ENCODE measurements at regions not wholly inside any gene's neighbourhood (a gene's known extent, or its start where the extent isn't known, plus 50 kb on each side); places are given as distances from the start of the nearest gene placed in this dataset.

- H3K4me3 ChIP-seq (ENCODE audit: low read depth, low read length, poor library complexity, severe bottlenecking): no peak overlapping the region
- no peaks in the 10 kb centered on the region for H3K36me3 ChIP-seq (ENCODE audit: insufficient read depth, low read length)
- no peak overlapping the region for H3K9ac ChIP-seq (ENCODE audit: low read length)
- no peaks in the 10 kb centered on the region for H3K27me3 ChIP-seq (ENCODE audit: insufficient read depth, low read length)
- peak overlapping the region; percentile 30 for H3K4me2 ChIP-seq (ENCODE audit: low read length)
- TF ChIP-seq EZH2 (IDR thresholded peaks at IDR 0.05; ENCODE audit: borderline replicate concordance, low read length): no peak
- TF ChIP-seq CTCF (IDR thresholded peaks at IDR 0.05; ENCODE audit: low read length): no peak
- H3K9me2 ChIP-seq (ENCODE audit: low read depth, low read length): no peaks in the 10 kb centered on the region; the same call in 1 of the 2 replicates
- H2AFZ ChIP-seq (ENCODE audit: low read length): no peak overlapping the region; the same call in 1 of the 2 replicates
- H4K20me1 ChIP-seq (ENCODE audit: insufficient read depth, low read length): no peaks in the 10 kb centered on the region
- no peak overlapping the region for H3K27ac ChIP-seq (ENCODE audit: low read depth, low read length, poor library complexity, severe bottlenecking)
- H3K4me1 ChIP-seq (ENCODE audit: insufficient read depth, low read length, severe bottlenecking): peaks cover 16% of the 10 kb centered on the region
- no peaks in the 10 kb centered on the region for H3K9me3 ChIP-seq (ENCODE audit: low read length)
- H3F3A ChIP-seq (ENCODE audit: insufficient read depth, low read length): no peaks in the 10 kb centered on the region; the same call in 1 of the 2 replicates
- no peaks in the 10 kb centered on the region for H3K79me2 ChIP-seq (ENCODE audit: insufficient read depth, low read length)
Measured at GRCh38 chr1:194600716-194601115, 1414.3 kb upstream of the B3GALT2 start.

DNA sequence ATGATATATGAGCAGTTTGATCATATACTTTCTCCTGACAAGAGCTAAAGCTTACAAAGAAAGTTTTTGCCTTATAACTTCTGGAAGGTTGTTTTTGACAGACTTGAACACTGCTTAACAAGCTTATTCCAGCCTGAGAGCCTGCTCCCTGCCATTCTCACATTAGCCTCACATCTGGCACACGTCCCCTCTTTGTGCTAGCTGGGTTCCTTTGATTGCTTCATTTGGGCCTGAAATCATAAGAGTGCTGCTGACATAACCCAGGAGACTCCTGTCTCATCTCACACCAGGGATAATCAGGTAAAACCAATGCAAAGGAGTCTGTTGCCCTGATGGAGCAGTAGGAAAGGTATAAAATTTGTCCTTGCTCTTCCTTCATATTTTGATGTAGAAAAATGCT is 1411.7 kb upstream of the B3GALT2 start:
- H4K20me1 ChIP-seq (ENCODE audit: insufficient read depth, low read length): no peaks in the 10 kb centered on the region
- no peaks in the 10 kb centered on the region for H3K27me3 ChIP-seq (ENCODE audit: insufficient read depth, low read length)
- no peak overlapping the region for H3K9ac ChIP-seq (ENCODE audit: low read length)
- no peaks in the 10 kb centered on the region for H3K36me3 ChIP-seq (ENCODE audit: insufficient read depth, low read length)
- H3K9me2 ChIP-seq (ENCODE audit: low read depth, low read length): no peaks in the 10 kb centered on the region
- no peak overlapping the region for H3K4me3 ChIP-seq (ENCODE audit: low read depth, low read length, poor library complexity, severe bottlenecking)
- no peaks in the 10 kb centered on the region for H3F3A ChIP-seq (ENCODE audit: insufficient read depth, low read length)
- no peak overlapping the region for H3K4me2 ChIP-seq (ENCODE audit: low read length)
- TF ChIP-seq EZH2 (IDR thresholded peaks at IDR 0.05; ENCODE audit: borderline replicate concordance, low read length): no peak
- no peak for TF ChIP-seq CTCF (IDR thresholded peaks at IDR 0.05; ENCODE audit: low read length)
- H3K9me3 ChIP-seq (ENCODE audit: low read length): no peaks in the 10 kb centered on the region
- H3K79me2 ChIP-seq (ENCODE audit: insufficient read depth, low read length): no peaks in the 10 kb centered on the region
- H2AFZ ChIP-seq (ENCODE audit: low read length): peak overlapping the region; percentile 51; the same call in 1 of the 2 replicates
- no peak overlapping the region for H3K27ac ChIP-seq (ENCODE audit: low read depth, low read length, poor library complexity, severe bottlenecking)
- peaks cover 16% of the 10 kb centered on the region for H3K4me1 ChIP-seq (ENCODE audit: insufficient read depth, low read length, severe bottlenecking)

DNA sequence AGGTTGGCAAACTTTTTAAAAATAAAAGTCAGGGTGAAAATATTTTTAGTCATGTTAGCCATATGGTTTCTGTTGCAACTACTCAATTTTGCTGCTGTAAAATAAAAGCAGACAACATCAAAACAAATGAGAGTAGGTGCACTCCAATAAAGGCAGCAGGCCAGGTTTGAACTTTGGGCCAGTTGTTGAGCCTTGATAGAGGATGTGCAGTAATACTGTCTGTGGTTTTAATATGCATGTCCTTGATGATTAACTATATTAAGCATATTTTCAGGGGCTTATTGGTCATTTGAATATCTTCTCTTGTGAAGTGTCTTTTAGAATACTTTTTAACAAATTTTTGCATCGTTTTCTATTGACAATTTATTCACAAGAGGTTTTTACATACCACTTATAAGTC is 1399.9 kb upstream of the B3GALT2 start:
- TF ChIP-seq EZH2 (IDR thresholded peaks at IDR 0.05; ENCODE audit: borderline replicate concordance, low read length): no peak
- TF ChIP-seq CTCF (IDR thresholded peaks at IDR 0.05; ENCODE audit: low read length): no peak
- Histone ChIP-seq H4K20me1 (ENCODE audit: insufficient read depth, low read length) (no peaks in the 10 kb centered on the region), H3K27ac (ENCODE audit: low read depth, low read length, poor library complexity, severe bottlenecking) (no peak overlapping the region), H3F3A (ENCODE audit: insufficient read depth, low read length) (no peaks in the 10 kb centered on the region), H3K4me1 (ENCODE audit: insufficient read depth, low read length, severe bottlenecking) (no peaks in the 10 kb centered on the region), H3K9ac (ENCODE audit: low read length) (no peak overlapping the region), H3K36me3 (ENCODE audit: insufficient read depth, low read length) (no peaks in the 10 kb centered on the region), H3K79me2 (ENCODE audit: insufficient read depth, low read length) (no peaks in the 10 kb centered on the region), H3K4me2 (ENCODE audit: low read length) (no peak overlapping the region), H3K9me3 (ENCODE audit: low read length) (no peaks in the 10 kb centered on the region; the same call in 1 of the 2 replicates), H3K4me3 (ENCODE audit: low read depth, low read length, poor library complexity, severe bottlenecking) (no peak overlapping the region), H3K27me3 (ENCODE audit: insufficient read depth, low read length) (no peaks in the 10 kb centered on the region), H3K9me2 (ENCODE audit: low read depth, low read length) (no peaks in the 10 kb centered on the region), H2AFZ (ENCODE audit: low read length) (0 out of 2 replicates have a peak overlapping the region, but pooled peaks have one; percentile 4)
